T-helper 1 cell treated with Interleukin-12 subunit alpha and Interleukin-12 subunit beta and Interleukin-4 antibody, amounts not matched to agents 30 ng/mL and 1 ng/mL, for 36 hours (primary cell): ENCODE measurements at regions not wholly inside any gene's neighbourhood (a gene's known extent, or its start where the extent isn't known, plus 50 kb on each side); places are given as distances from the start of the nearest gene placed in this dataset.
"Not testable (repeated sequence)": the region's sequence is repeated elsewhere in the genome, so short reads cannot be mapped to it uniquely, and the experiment has no call there.

Experiments used
- intact Hi-C: fragments of 100-400 bp; cut with micrococcal nuclease; formaldehyde crosslinking; loops from one replicate; pipeline ENCODE4 v1.15.1; 2024

GRCh38 chr6:27748661-27749060 is 163.5 kb downstream of the OR2B2 start:
- intact Hi-C loops = no loop called here

GRCh38 chr6:27747637-27748036 is 164.6 kb downstream of the OR2B2 start:
- intact Hi-C loops = no loop called here

- intact Hi-C loops = not testable (repeated sequence)
Measured at GRCh38 chr6:27746860-27747259, 165.3 kb downstream of the OR2B2 start.

DNA sequence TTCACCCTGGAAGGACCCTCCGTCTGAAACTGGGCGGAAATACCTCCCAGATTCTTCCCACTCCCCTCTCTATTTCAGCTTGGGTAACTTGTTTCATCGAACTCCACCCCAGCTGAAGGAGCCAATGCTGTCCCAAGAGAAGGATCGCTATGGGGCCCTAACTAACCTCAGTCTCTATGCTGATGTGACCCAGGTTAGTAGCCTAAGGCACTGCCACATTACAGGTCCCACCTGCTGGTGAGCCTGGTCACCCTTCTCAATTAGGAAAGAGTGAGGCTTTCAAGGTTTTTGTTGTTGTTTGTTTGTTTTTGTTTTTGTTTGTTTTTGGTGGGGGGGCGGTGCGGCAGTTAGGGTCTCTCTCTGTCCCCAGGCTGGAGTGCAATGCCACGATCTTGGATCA is 168.4 kb downstream of the OR2B2 start:
- intact Hi-C loops = no loop called here

- intact Hi-C loops = no loop called here
Measured at GRCh38 chr6:27742833-27743573, 169.2 kb downstream of the OR2B2 start.

- intact Hi-C loops = loop anchor here (2.0 kb wide), 1 partner anchor 51 kb away; no protein-coding TSS in a partner anchor
Measured at GRCh38 chr6:27739902-27740301, 172.3 kb downstream of the OR2B2 start.

GRCh38 chr6:27736686-27737085 is 175.5 kb downstream of the OR2B2 start:
- intact Hi-C loops = no loop called here

GRCh38 chr6:27728442-27728841 is 183.8 kb downstream of the OR2B2 start:
- intact Hi-C loops = no loop called here

DNA sequence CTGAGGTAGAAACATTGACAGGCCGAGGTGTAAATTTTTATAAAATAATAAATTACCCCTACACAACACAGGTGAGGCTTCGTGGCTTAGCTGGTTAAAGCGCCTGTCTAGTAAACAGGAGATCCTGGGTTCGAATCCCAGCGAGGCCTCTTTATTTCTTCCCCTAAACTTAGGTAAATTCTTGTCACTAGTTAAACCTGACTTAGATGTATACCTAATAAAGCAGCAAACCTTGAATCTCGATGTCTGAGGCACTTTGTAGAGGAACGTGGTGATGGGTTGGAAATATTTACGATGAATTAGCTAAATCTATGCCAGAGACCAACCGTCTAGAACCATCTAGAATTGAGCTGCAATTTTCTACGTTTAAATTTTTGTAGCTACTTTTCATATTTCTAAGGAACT is 185.6 kb downstream of the OR2B2 start:
- intact Hi-C loops = no loop called here

DNA sequence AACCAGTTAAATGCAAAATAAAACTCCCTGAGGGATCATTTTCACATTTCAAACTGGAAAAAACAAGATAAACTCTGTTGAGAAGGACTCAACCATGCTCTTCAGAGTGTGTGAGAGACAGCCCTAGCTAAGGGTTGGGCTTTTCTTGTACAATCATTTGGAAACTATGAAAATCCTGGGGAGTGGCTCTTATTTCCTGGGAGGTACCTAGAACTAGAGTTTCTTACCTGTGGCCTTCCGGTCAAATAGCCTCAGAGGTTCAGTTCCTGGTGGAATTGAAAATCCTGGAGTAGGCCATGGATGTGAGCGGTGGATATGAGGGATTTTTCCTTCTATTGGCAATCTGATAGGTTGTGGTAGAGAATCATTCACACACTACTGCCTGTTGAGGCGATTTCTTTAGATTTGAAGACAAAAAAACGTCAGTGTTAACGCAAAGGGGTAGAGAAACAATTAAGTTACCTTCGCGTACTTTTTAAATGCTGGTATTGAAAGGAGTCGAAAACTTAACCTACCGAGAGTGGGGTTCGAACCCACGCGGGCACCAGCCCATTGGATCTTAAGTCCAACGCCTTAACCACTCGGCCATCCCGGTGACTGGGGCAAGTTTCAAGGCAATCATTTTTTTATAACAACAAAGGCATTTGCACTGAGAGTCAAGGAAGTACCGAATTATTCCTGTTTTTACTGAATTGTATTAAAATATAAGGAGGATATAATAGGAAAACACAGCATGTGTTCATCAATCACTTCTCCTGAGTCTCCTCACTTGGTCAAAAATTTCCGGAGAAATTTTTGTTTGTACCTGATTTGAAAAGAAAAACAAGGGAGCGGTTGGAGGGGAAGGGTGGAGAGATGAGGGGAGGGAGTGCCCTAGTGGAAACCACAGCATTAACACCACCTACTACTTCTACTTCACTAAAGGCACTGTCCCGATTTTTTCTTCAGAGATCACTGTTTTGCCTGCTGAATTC is 191.3 kb downstream of the OR2B2 start:
- intact Hi-C loops = no loop called here

- intact Hi-C loops = not testable (repeated sequence)
Measured at GRCh38 chr6:27719039-27719438, 193.2 kb downstream of the OR2B2 start.

GRCh38 chr6:27706431-27706830 is 205.8 kb downstream of the OR2B2 start:
- intact Hi-C loops = no loop called here

- intact Hi-C loops = no loop called here
Measured at GRCh38 chr6:27700337-27700736, 211.9 kb downstream of the OR2B2 start.

DNA sequence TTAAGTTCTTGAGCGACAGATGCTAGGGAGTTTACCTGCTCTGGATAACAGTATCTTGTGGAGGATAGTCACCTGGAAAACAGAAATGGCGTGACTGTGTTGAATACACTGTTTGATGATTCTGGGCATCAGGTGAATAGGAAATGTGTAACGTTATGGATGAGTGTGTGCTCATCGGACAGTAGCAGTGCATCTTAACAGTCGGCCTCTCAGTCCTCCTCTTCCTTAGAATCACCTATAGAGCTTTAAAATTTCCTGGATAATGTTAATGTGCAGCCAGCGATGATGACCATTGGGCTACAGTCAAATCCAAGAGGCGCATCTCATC is 217.7 kb downstream of the OR2B2 start:
- intact Hi-C loops = no loop called here

DNA sequence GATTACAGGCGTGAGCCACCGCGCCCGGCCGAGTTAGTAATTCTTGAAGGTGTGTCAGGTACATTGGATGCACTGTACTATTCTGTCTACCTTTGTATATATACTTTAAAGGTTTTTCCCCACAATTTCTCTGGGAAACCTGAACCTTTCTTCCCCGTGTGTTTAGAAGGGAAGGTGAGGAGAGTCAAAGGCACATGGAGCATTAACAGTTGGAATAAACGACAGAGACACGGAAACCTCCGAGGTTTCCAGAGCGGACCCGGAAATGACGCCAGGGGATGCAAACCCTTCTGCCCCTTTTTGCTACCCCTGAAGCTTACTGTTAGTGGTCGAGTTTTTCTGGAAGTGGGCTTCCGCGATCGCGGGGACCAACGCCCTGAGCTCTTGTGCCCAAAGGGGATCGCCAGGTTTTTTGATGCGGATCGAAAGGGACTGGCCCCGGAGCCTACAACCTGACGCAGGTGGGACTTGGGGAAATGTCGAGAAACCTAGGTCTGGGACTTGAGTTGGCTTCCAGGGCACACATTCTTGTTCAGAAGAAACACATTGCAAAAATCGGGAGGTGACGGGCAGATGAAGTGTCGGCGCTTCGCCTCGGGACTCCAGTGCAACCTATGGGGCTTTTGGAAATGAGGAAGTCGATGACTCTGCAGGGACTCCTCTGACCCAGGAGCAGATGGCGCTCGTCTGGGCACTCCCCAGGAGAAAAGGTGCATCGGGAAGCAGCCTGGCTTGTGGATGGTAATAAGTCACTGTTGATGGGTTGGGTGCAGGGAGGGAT is 218.2 kb downstream of the OR2B2 start:
- intact Hi-C loops = no loop called here

GRCh38 chr6:27692133-27692532 is 219.2 kb upstream of the ZNF184 start:
- intact Hi-C loops = not testable (repeated sequence)

DNA sequence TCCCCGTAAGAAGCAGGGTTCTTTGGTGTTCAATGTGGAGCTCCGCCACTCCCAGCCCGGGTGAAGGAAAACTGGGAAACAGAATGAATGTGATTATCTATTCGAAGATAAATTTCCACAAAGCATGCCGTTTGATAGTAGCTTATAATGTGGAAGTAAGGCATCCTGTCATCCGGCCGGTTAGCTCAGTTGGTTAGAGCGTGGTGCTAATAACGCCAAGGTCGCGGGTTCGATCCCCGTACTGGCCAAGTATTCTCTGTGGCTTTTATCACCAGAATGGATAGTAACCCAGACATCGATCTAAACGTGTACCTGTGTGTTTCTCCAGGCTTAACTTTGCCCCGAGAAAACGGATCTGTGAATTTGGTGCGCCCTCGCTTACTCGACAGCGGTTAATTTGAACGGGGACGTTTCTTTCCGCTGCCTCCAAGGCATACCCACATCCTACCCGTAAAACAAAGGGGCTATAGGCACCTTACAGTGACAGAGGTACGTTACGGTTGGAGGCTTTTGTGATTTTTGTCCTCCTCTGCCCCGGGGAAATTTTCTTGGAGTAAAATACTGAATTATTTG is 215.2 kb upstream of the ZNF184 start:
- intact Hi-C loops = loop anchor here (1.0 to 10.0 kb wide), 14 partner anchors 51 to 1294 kb away; partner anchors contain the start of gene ABT1

DNA sequence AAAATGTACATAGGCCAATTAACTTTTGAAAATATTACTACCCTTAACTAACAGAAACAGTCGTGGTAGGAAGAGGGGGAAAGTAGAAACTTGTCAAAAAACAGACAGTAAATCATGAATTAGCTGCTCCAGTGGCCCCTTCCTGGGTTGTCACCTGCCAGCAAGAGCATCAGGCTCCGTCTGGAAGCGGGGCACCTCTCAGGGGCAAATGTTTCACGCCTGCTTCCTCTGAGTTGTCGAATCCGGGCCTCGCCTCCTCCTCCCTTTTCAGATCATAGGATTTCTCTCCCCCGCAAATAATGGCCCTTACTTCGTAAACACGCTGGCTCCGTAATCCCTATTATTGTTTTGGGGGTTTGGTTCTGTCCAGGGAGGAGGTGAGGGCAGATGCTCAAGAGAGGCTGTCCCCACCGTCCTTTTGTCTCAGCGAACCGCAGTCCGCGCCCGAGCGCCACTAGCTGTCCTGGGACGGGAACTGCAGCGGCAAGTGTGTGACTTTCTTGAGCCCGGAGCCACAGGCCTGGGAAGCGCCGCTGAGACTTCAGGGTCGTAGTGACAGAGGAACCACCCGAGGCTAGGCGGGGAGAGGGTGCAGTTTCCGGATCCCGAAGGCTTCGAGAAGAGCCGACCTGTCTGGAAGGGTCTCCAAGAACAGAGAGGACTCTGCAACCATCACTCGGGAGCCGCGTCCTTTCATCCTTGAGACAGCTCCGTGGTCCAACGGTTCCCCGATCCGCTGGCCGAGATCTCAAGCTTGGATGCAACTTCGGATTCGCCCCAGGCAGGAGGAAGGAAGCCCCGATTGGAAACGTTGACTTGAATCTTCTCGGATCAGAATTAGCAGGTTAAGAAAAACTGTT is 214.5 kb upstream of the ZNF184 start:
- intact Hi-C loops = loop anchor here (1.0 to 10.0 kb wide), 18 partner anchors 19 to 1359 kb away; partner anchors contain the start of genes ABT1 and POM121L2

DNA sequence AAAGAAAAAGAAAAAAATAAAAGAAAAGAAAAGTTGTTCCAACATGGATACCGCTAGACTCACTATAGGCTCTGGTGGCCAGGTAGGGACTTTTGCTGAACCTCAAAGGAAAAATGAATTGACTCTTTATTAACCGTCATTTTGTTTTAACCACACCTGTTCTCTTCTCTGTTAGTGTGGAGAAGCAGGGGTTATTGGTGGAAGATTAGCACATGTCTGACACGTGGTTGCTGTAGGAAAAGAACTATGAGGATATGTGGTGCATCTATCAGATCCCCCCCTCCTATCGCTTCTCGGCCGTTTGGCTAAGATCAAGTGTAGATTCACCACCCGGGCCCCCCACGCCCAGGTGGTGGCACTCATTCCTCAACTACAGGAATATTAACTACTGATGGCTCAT is 212.4 kb upstream of the ZNF184 start:
- intact Hi-C loops = loop anchor here (5.0 to 10.0 kb wide), 6 partner anchors 78 to 1297 kb away; partner anchors contain the start of gene ABT1
